Fibroblast of villous mesenchyme (primary cell): ENCODE measurements at regions not wholly inside any gene's neighbourhood (a gene's known extent, or its start where the extent isn't known, plus 50 kb on each side); places are given as distances from the start of the nearest gene placed in this dataset.
A peak's percentile ranks its signal among the peaks of the same experiment; 100 is the strongest.
"Not testable (repeated sequence)": the region's sequence is repeated elsewhere in the genome, so short reads cannot be mapped to it uniquely, and the experiment has no call there.

Source experiments
- DNase-seq: peaks from one replicate; pipeline ENCODE4 v3.0.0-alpha.2; 2010; ENCODE audit warnings: low read depth
- H3K4me3 ChIP-seq: 2 replicates; pipeline ENCODE4 v1.5.1; 2011; ENCODE audit warnings: low read depth, mild to moderate bottlenecking, low read length
- CTCF ChIP-seq: IDR thresholded peaks from 2 replicates; pipeline ENCODE4 v1.5.1; 2012; ENCODE audit warnings: low read depth, mild to moderate bottlenecking, low read length; ENCODE audit not compliant: insufficient read depth

GRCh38 chr15:95035106-95035505 is 803.7 kb downstream of the MCTP2 start:
- no peak for DNase-seq
- no peak for TF ChIP-seq CTCF
- H3K4me3 ChIP-seq: no peak overlapping the region

- no peak for DNase-seq
These were observed 809.9 kb downstream of the MCTP2 start for GRCh38 chr15:95041297-95041696.

GRCh38 chr15:95043236-95043932 is 812.0 kb downstream of the MCTP2 start:
- not testable (repeated sequence) for H3K4me3 ChIP-seq, DNase-seq

More at GRCh38 chr15:95041297-95041696, 809.9 kb downstream of the MCTP2 start:
- no peak for TF ChIP-seq CTCF
- no peak overlapping the region for H3K4me3 ChIP-seq

GRCh38 chr15:95043933-95044313 is 812.6 kb downstream of the MCTP2 start:
- TF ChIP-seq CTCF: no peak
- no peak for DNase-seq
- no peak overlapping the region for H3K4me3 ChIP-seq

- no peak overlapping the region for H3K4me3 ChIP-seq
- no peak for TF ChIP-seq CTCF
- DNase-seq: no peak
These were observed 813.5 kb downstream of the MCTP2 start for GRCh38 chr15:95044745-95045417.

- DNase-seq: peak; percentile 18
- no peak overlapping the region for H3K4me3 ChIP-seq
- no peak for TF ChIP-seq CTCF
These were observed 820.5 kb downstream of the MCTP2 start for GRCh38 chr15:95051861-95052260.

GRCh38 chr15:95059346-95059905 is 828.1 kb downstream of the MCTP2 start:
- TF ChIP-seq CTCF: no peak
- H3K4me3 ChIP-seq: no peak overlapping the region
- DNase-seq: no peak
